GM12865 (cell line): ENCODE measurements at regions not wholly inside any gene's neighbourhood (a gene's known extent, or its start where the extent isn't known, plus 50 kb on each side); places are given as distances from the start of the nearest gene placed in this dataset.

Source experiments
- DNase-seq: peaks from one replicate; pipeline ENCODE4 v3.0.0; 2010; ENCODE audit warnings: low read depth
- H3K4me3 ChIP-seq: 2 replicates; pipeline ENCODE4 v1.5.1; 2011; ENCODE audit warnings: mild to moderate bottlenecking, low read depth, low read length, control low read depth
- CTCF ChIP-seq: IDR thresholded peaks from 2 replicates; pipeline ENCODE4 v1.5.1; 2011; ENCODE audit warnings: low read length, control low read depth, low read depth, inconsistent platforms; ENCODE audit not compliant: insufficient read depth; ENCODE audit errors: missing control alignments

- no peak for DNase-seq
- no peak overlapping the region for H3K4me3 ChIP-seq
These were observed 146.2 kb upstream of the ZBED5 start for GRCh38 chr11:11004069-11004468.

GRCh38 chr11:11003226-11003625 lies 145.4 kb upstream of the ZBED5 start:
- no peak for DNase-seq
- TF ChIP-seq CTCF = no peak
- no peak overlapping the region for H3K4me3 ChIP-seq

More at GRCh38 chr11:11004069-11004468, 146.2 kb upstream of the ZBED5 start:
- no peak for TF ChIP-seq CTCF

- TF ChIP-seq CTCF = no peak
- H3K4me3 ChIP-seq = no peak overlapping the region
- DNase-seq = no peak
These were observed 142.9 kb upstream of the ZBED5 start for GRCh38 chr11:11000579-11001283.

- no peak for TF ChIP-seq CTCF
These were observed 140.8 kb upstream of the ZBED5 start for GRCh38 chr11:10998674-10999073.

GRCh38 chr11:10996678-10997077 lies 138.8 kb upstream of the ZBED5 start:
- DNase-seq = no peak
- TF ChIP-seq CTCF = no peak
- H3K4me3 ChIP-seq = no peak overlapping the region

More at GRCh38 chr11:10998674-10999073, 140.8 kb upstream of the ZBED5 start:
- no peak for DNase-seq
- H3K4me3 ChIP-seq = no peak overlapping the region

GRCh38 chr11:10993640-10994039 lies 135.8 kb upstream of the ZBED5 start:
- no peak for DNase-seq
- H3K4me3 ChIP-seq = no peak overlapping the region
- TF ChIP-seq CTCF = no peak

- H3K4me3 ChIP-seq = no peak overlapping the region
- DNase-seq = no peak
- TF ChIP-seq CTCF = no peak
These were observed 135.3 kb upstream of the ZBED5 start for GRCh38 chr11:10993186-10993585.
